GM10266 (cell line): ENCODE measurements at regions not wholly inside any gene's neighbourhood (a gene's known extent, or its start where the extent isn't known, plus 50 kb on each side); places are given as distances from the start of the nearest gene placed in this dataset.

Experiments used
- DNase-seq: peaks from one replicate; pipeline ENCODE4 v3.0.0; 2012; ENCODE audit errors: extremely low spot score
- CTCF ChIP-seq: IDR thresholded peaks from 2 replicates; pipeline ENCODE4 v1.5.1; 2012; ENCODE audit warnings: mild to moderate bottlenecking, low read depth; ENCODE audit not compliant: control insufficient read depth, insufficient read depth; ENCODE audit errors: missing control alignments

DNA sequence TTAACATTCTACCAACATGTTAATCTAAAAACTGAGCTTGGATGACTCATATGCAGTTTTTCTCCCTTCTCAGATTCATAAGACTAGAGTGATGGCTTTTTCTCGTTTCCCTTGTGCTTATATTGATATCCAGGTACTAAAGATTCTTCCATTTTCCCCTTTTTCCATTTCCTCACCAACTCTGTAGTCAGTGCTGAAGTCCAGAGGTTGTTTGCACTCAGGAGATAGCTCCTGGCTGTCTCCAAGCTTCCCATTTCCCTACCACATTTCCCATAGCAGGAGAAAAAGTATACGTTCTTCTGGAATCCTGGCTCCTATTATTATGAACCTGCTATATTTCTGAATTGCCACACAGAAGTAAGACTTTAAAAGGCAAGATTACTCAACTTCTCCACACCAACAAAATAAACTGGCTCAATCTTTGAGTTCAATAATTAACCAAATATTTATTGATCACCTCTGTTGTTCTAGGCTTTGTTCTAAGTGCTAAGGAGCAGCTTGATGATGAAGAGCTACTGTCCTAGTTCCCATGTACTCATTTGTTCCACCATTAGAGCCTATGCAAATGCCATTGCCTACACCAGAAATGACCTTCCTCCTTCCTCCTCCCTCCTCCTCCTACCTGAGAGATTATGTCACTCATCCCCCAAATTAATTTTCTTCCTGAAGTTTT lies 454.4 kb upstream of the RPS6KA3 start:
- TF ChIP-seq CTCF = no peak
- DNase-seq = no peak

DNA sequence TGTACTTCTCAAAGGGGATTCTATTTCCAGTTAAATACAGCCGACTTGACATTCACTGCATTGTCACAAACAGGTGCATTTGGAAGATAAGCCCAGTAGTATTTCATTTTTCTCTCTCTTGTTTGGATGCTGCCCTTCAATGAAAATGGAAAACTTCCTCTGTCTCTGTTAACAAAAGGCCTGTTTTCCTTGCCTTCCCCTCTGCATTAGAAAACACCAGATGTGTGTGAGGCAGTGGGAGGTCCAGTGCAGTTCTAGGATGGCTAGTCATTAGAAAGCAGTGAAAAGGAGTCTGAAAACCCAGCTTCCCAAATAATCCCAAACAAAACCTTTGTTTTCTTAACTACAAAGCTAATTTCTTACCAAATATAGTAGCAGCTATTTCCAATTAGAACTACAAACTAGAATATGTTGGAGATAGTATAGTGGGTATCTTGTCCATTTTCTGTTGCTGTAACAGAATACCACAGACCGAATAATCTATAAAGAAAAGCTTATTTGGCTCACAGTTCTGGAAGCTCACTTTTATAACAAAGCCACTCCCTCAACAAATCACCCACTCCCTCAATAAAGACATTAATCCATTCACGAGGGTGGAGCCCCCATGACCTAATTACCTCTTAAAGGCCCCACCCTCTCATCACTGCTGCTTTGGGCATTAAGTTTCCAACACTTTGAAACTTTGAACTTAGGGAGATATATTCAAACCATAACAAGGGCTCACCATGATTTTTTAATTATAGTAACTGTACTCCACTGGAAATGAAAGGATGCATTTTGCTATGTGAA lies 452.1 kb upstream of the RPS6KA3 start:
- no peak for TF ChIP-seq CTCF
- no peak for DNase-seq

GRCh38 chrX:20715176-20715575 lies 448.5 kb upstream of the RPS6KA3 start:
- no peak for TF ChIP-seq CTCF
- no peak for DNase-seq

DNA sequence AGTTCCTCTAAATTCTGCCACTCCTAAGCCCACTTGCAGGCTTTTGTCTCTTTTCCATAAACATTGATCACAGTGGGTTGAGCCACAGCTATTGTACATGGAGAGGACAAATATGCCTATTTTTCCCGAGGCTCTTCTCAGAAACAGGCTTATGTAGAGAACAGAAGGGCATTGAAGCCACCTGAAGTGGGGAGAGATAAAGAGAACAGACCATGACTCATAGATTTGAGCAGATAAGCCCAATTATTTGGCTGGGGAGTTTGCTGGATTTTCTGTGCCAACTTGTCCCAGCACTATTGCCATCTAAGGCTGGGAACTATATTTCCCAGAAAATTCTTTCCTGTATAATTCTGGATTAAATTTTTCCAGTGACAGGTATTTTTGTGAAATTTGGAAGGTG lies 446.1 kb upstream of the RPS6KA3 start:
- no peak for TF ChIP-seq CTCF
- no peak for DNase-seq

GRCh38 chrX:20711366-20711765 lies 444.7 kb upstream of the RPS6KA3 start:
- DNase-seq = no peak
- no peak for TF ChIP-seq CTCF

DNA sequence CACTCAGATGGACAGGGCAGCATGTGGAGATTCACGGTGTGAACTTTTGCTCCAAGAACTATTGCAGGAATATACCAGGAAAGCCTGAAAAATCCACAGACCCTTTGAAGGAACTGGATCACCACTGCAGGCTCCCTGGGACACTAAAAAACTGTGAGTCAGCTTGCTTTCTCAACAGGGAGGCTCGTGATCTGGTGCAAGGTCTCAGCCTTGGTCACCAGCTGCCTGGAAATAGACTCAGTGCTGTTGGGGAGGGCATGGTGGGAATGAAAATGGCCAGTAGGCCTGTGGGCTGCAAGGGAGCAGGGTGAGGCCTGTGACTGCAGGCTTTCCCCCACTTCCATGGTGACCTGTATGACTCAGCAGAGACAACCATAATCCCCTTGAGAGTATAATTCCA lies 426.4 kb upstream of the RPS6KA3 start:
- DNase-seq = no peak
- TF ChIP-seq CTCF = no peak

DNA sequence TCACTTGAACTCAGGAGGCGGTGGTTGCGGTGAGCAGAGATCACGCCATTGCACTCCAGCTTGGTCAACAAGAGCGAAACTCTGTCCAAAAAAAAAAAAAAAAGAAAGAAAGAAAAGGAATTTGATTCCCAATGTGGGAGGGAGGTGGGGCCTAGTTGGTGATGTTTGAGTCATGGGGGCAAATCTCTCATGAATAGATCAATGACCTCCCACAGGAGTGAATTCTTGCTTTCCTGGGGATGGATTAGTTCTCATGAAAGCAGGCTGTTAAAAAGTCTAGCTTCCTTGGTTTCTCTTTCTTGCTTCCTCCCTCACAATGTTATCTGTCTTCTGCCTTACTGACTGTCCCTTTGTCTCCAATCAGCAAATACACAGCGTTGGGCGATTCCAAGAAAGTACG lies 419.5 kb upstream of the RPS6KA3 start:
- no peak for TF ChIP-seq CTCF
- no peak for DNase-seq
